Panc1 (cell line): ENCODE measurements at regions not wholly inside any gene's neighbourhood (a gene's known extent, or its start where the extent isn't known, plus 50 kb on each side); places are given as distances from the start of the nearest gene placed in this dataset.

ENCODE experiments used
- ATAC-seq: fragments of 200-7000 bp; cut with Tn5 transposase; 2 replicates; pipeline ENCODE4 v1.9.1; 2020; ENCODE audit warnings: mild to moderate bottlenecking, moderate library complexity
- BruUV-seq: library from RNA; stranded (reverse); fragments of 400-500 nt; replicated peaks from 2 replicates; lab custom pipeline; 2021; lab: Mats Ljungman, UMichigan
- CTCF ChIA-PET: fragments of 300-600 bp; sonication (Branson Sonifier 250); formaldehyde crosslinking; loops from one replicate; lab custom pipeline; 2022; ENCODE audit warnings: antibody characterized with exemption; lab: Charles Lee
- POLR2A ChIA-PET: fragments of 300-600 bp; sonication (Branson Sonifier 250); formaldehyde crosslinking; loops from one replicate; lab custom pipeline; 2022; ENCODE audit warnings: antibody characterized with exemption; lab: Charles Lee
- DNase-seq: peaks from one replicate; pipeline ENCODE4 v3.0.0-alpha.2; 2010; ENCODE audit warnings: low read depth, low spot score
- H3K27ac ChIP-seq: 2 replicates; pipeline ENCODE4 v1.5.1; 2011; ENCODE audit warnings: mild to moderate bottlenecking, low read length, inconsistent platforms
- H3K27me3 ChIP-seq: fragments of 200-500 bp; sonication (Bioruptor generic); 2 replicates; pipeline ENCODE4 v1.6.0; 2014; ENCODE audit warnings: low read length, inconsistent platforms; ENCODE audit not compliant: control insufficient read depth, insufficient read depth
- H3K36me3 ChIP-seq: fragments of 200-500 bp; sonication (Bioruptor generic); 2 replicates; pipeline ENCODE4 v1.5.1; 2014; ENCODE audit warnings: inconsistent platforms, mild to moderate bottlenecking, low read length, moderate library complexity; ENCODE audit not compliant: control insufficient read depth, insufficient read depth
- H3K4me1 ChIP-seq: 2 replicates; pipeline ENCODE4 v1.5.1; 2011; ENCODE audit warnings: inconsistent platforms, mild to moderate bottlenecking, low read length, moderate library complexity; ENCODE audit not compliant: control insufficient read depth, insufficient read depth
- H3K4me3 ChIP-seq, 2 experiments: 2 replicates each; pipeline ENCODE4 v1.5.1; 2011 to 2012; ENCODE audit warnings: low read depth in 2 of 2, low read length in 2 of 2, mild to moderate bottlenecking in 2 of 2, inconsistent platforms in 1 of 2, moderate library complexity in 1 of 2
- H3K9me3 ChIP-seq: fragments of 200-500 bp; sonication (Bioruptor generic); 2 replicates; pipeline ENCODE4 v1.5.1; 2014; ENCODE audit warnings: low read depth, mild to moderate bottlenecking, inconsistent platforms, low read length, moderate library complexity; ENCODE audit not compliant: control insufficient read depth, insufficient read depth
- CTCF ChIP-seq: fragments of 450-650 bp; IDR thresholded peaks from 2 replicates; pipeline ENCODE4 v1.5.1; 2017; ENCODE audit warnings: mild to moderate bottlenecking
- POLR2AphosphoS5 ChIP-seq: IDR thresholded peaks from 2 replicates; pipeline ENCODE4 v1.6.1; 2012; ENCODE audit warnings: mild to moderate bottlenecking, low read depth, low read length, moderate library complexity
- REST ChIP-seq, 2 experiments: IDR thresholded peaks; 2 replicates each; pipeline ENCODE4 v1.6.1; 2011 to 2012; ENCODE audit warnings: low read depth in 2 of 2, control low read depth in 1 of 2, low read length in 1 of 2, mild to moderate bottlenecking in 1 of 2, moderate library complexity in 1 of 2; ENCODE audit not compliant: insufficient read depth in 1 of 2
- SIN3A ChIP-seq: IDR thresholded peaks from 2 replicates; pipeline ENCODE4 v1.6.1; 2012; ENCODE audit warnings: low read depth, mild to moderate bottlenecking, low read length, moderate library complexity, borderline replicate concordance; ENCODE audit not compliant: insufficient read depth
- TCF7L2 ChIP-seq: IDR thresholded peaks from 2 replicates; pipeline ENCODE4 v1.6.1; 2011; ENCODE audit warnings: mild to moderate bottlenecking, low read depth, low read length, inconsistent platforms
- in situ Hi-C: cut with HindIII; loops from 2 replicates; pipeline ENCODE4 v1.10.0; 2016; ENCODE audit warnings: low sequenced_read_pairs, low pct_unique_long_range_greater_than_20kb
- intact Hi-C: fragments of 100-400 bp; cut with micrococcal nuclease; formaldehyde crosslinking; loops from one replicate; pipeline ENCODE4 v1.10.0; 2022; ENCODE audit not compliant: unreplicated experiment

DNA sequence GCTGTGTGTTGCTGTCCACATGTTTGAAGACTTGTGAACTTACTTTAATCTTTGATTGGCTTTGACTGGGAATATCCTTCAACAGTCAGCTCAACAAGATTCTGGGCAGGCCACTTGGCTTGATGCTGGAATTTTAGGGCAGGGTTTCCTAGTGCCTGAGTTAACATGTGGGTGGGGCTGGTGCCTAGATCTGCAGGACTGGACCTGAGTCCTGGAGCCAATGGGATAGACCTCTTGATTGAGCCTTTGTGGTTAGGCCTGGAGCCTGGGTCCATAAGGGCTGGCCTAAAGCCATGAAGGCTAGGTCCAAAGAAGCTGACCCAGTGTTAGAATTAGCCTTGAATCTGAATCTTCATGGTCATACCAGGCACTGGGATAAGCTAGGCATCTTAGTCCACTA, 757.1 kb upstream of the ADGRL3 start:
- no peak overlapping the region for H3K27ac ChIP-seq
- no TSS peak for BruUV-seq
- POLR2A ChIA-PET, result no interaction called here
- no peak for DNase-seq
- intact Hi-C loops (loop anchor here (10.0 kb wide), 1 partner anchor 218 kb away; no protein-coding TSS in a partner anchor), in situ Hi-C loops (no loop called here)
- ATAC-seq, result no peak
- H3K36me3 ChIP-seq, result no peaks in the 10 kb centered on the region
- no peaks in the 10 kb centered on the region for H3K4me1 ChIP-seq
- TF ChIP-seq TCF7L2, result no peak
- TF ChIP-seq POLR2AphosphoS5, result no peak
- no peak for TF ChIP-seq SIN3A
- no peak for TF ChIP-seq REST (IDR thresholded peaks at IDR 0.05; ENCODE audit: insufficient read depth in 1 of 2, low read depth in 2 of 2, low read length in 1 of 2)
- no peak for TF ChIP-seq CTCF
- H3K9me3 ChIP-seq, result no peaks in the 10 kb centered on the region
- no peak overlapping the region for H3K4me3 ChIP-seq
- no peaks in the 10 kb centered on the region for H3K27me3 ChIP-seq
- CTCF ChIA-PET, result no interaction called here

DNA sequence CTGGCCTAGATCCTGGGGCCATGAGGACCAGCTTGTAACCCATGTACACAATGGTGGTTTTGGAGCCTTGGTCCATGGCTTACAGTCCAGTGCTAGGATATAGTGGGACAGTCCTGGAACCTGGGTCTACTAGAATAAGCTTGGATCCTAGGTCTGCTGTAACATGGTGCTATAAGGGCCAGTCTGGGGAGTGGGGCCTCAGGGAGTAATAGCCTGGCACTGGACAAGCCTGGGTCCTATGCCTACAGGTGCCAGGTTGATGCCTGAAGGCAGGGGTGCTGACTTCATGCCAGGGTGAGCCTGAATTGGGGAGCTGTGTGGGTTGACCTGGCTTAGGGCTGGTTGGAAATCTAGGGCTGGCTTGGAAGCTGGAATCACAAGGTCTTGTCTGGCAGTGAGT, 756.3 kb upstream of the ADGRL3 start:
- Histone ChIP-seq H3K27me3 (no peaks in the 10 kb centered on the region), H3K27ac (no peak overlapping the region), H3K4me1 (no peaks in the 10 kb centered on the region), H3K9me3 (no peaks in the 10 kb centered on the region), H3K36me3 (no peaks in the 10 kb centered on the region), H3K4me3 (no peak overlapping the region)
- POLR2A ChIA-PET, result no interaction called here
- no peak for DNase-seq
- CTCF ChIA-PET, result no interaction called here
- intact Hi-C loops, result loop anchor here (10.0 kb wide), 1 partner anchor 219 kb away; no protein-coding TSS in a partner anchor
- no TSS peak for BruUV-seq
- in situ Hi-C loops, result no loop called here
- no peak for ATAC-seq
- TF ChIP-seq POLR2AphosphoS5 (no peak), CTCF (no peak), REST (IDR thresholded peaks at IDR 0.05; ENCODE audit: insufficient read depth in 1 of 2, low read depth in 2 of 2, low read length in 1 of 2) (no peak), SIN3A (no peak), TCF7L2 (no peak)
